ENCODE measurements at regions not wholly inside any gene's neighbourhood (a gene's known extent, or its start where the extent isn't known, plus 50 kb on each side); places are given as distances from the start of the nearest gene placed in this dataset.

DNA sequence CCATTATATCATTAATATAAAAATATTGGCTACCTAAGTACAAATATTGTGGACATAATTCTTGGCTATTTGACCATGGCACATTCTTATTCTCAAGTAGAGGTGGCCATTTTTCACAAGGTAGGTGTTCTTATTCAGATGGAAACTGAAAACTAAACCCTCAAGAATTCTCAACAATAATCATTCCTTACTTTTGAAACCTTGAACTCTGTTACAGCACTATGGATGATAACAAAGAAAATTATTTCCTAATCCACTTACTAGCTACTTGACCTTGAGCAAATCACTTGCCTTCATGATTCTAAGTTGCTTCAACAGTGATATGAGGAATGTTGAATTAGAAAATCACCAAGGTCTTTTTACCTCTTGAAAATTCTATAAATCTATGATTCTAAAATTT lies 482.2 kb downstream of the PTPRC start:
- TF ChIP-seq, protein P1, sequence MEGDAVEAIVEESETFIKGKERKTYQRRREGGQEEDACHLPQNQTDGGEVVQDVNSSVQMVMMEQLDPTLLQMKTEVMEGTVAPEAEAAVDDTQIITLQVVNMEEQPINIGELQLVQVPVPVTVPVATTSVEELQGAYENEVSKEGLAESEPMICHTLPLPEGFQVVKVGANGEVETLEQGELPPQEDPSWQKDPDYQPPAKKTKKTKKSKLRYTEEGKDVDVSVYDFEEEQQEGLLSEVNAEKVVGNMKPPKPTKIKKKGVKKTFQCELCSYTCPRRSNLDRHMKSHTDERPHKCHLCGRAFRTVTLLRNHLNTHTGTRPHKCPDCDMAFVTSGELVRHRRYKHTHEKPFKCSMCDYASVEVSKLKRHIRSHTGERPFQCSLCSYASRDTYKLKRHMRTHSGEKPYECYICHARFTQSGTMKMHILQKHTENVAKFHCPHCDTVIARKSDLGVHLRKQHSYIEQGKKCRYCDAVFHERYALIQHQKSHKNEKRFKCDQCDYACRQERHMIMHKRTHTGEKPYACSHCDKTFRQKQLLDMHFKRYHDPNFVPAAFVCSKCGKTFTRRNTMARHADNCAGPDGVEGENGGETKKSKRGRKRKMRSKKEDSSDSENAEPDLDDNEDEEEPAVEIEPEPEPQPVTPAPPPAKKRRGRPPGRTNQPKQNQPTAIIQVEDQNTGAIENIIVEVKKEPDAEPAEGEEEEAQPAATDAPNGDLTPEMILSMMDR (IDR thresholded peaks at IDR 0.05) = no peak
- no peak for TF ChIP-seq POLR2A (IDR thresholded peaks at IDR 0.05)

All from Peyer's patch (tissue), 4 donors.